Sigmoid colon (tissue), 6 donors: ENCODE measurements at regions not wholly inside any gene's neighbourhood (a gene's known extent, or its start where the extent isn't known, plus 50 kb on each side); places are given as distances from the start of the nearest gene placed in this dataset.

Experiments
- DNase-seq: peaks from one replicate; pipeline ENCODE4 v3.0.0-alpha.2; 2019
- H3K27ac ChIP-seq, 4 donors: fragments of 200-600 bp; sonication (generic); one replicate each; pipeline ENCODE4 v1.5.1; 2016 to 2019; ENCODE audit warnings: mild to moderate bottlenecking in 1 of 4
- H3K27me3 ChIP-seq, 3 donors: fragments of 200-600 bp; sonication (generic); one replicate each; pipeline ENCODE4 v1.5.1; 2019; ENCODE audit warnings: mild to moderate bottlenecking in 1 of 3
- H3K36me3 ChIP-seq, 4 donors: fragments of 200-600 bp; sonication (generic); one replicate each; pipeline ENCODE4 v1.5.1; 2016 to 2019
- H3K4me1 ChIP-seq, 4 donors: fragments of 200-600 bp; sonication (generic); one replicate each; pipeline ENCODE4 v1.5.1; 2017 to 2019
- H3K4me3 ChIP-seq, 4 donors: fragments of 200-600 bp; sonication (generic); one replicate each; pipeline ENCODE4 v1.5.1; 2017 to 2019; ENCODE audit warnings: mild to moderate bottlenecking in 2 of 4, moderate library complexity in 1 of 4
- H3K9me3 ChIP-seq, 4 donors: fragments of 200-600 bp in 3 of 4; sonication (generic) in 3 of 4; one replicate each; pipeline versions ENCODE4 v1.5.1 to v1.6.1; 2013 to 2019
- EP300 ChIP-seq, 4 donors: sonication (generic); formaldehyde crosslinking; IDR thresholded peaks; one replicate each; pipeline ENCODE4 v1.6.1; 2017; ENCODE audit warnings: antibody characterized with exemption in 4 of 4
- POLR2A ChIP-seq, 2 donors: fragments of 450-650 bp; IDR thresholded peaks; one replicate each; pipeline ENCODE4 v1.6.1; 2016; ENCODE audit warnings: antibody characterized with exemption in 2 of 2, mild to moderate bottlenecking in 2 of 2, moderate library complexity in 2 of 2
- POLR2AphosphoS5 ChIP-seq, 4 donors: sonication (generic); formaldehyde crosslinking; IDR thresholded peaks; one replicate each; pipeline ENCODE4 v1.6.1; 2017; ENCODE audit warnings: antibody characterized with exemption in 4 of 4
- WGBS, 2 donors: extraction: QIAGEN DNeasy Blood & Tissue Kit; methylation state at CpG; one replicate each; pipeline ENCODE4 v1.1.7; 2013; 5-methylcytosine and 5-hydroxymethylcytosine counted together
- intact Hi-C: fragments of 100-400 bp; cut with DNase I; formaldehyde crosslinking; loops from one replicate; pipeline ENCODE4 v1.15.1; 2023
- TF ChIP-seq, protein P1 (sequence below), 4 experiments: fragments of 450-650 bp in 3 of 4; fragments of 200-600 bp in 1 of 4; IDR thresholded peaks; one replicate each; pipeline ENCODE4 v1.5.1; 2016 to 2019; ENCODE audit warnings: antibody characterized with exemption in 4 of 4, mild to moderate bottlenecking in 3 of 4, moderate library complexity in 2 of 4
- donor health status: healthy with polysubstance abuse.
- donor health status: healthy.

DNA sequence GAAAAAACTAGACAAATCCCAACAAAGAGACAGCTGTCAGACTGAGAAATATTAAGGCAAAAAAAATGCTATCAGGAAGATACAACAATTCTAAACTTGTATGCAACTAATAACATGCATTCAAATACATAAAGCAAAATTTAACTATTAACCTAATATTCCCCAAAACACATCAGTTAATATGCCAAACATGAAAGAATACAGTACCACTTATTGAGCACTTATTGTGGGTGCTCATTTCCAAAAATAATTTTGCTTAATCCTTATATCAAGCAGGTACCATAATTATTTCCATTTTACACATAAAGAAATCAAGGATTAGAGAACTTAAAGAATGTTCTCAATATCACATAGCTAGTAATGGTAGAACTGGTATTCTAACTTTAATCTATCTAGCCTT is 67.7 kb upstream of the HMGXB4 start:
- intact Hi-C loops = no loop called here
- no peak for TF ChIP-seq POLR2A (IDR thresholded peaks at IDR 0.05)
- TF ChIP-seq EP300 (IDR thresholded peaks at IDR 0.05) = no peak
- TF ChIP-seq, protein P1, sequence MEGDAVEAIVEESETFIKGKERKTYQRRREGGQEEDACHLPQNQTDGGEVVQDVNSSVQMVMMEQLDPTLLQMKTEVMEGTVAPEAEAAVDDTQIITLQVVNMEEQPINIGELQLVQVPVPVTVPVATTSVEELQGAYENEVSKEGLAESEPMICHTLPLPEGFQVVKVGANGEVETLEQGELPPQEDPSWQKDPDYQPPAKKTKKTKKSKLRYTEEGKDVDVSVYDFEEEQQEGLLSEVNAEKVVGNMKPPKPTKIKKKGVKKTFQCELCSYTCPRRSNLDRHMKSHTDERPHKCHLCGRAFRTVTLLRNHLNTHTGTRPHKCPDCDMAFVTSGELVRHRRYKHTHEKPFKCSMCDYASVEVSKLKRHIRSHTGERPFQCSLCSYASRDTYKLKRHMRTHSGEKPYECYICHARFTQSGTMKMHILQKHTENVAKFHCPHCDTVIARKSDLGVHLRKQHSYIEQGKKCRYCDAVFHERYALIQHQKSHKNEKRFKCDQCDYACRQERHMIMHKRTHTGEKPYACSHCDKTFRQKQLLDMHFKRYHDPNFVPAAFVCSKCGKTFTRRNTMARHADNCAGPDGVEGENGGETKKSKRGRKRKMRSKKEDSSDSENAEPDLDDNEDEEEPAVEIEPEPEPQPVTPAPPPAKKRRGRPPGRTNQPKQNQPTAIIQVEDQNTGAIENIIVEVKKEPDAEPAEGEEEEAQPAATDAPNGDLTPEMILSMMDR (IDR thresholded peaks at IDR 0.05) = no peak
- no peak for TF ChIP-seq POLR2AphosphoS5 (IDR thresholded peaks at IDR 0.05)
- no peaks in the 10 kb centered on the region for H3K4me1 ChIP-seq
- peaks cover 0 to 8% (median 4%) of the 10 kb centered on the region in 4 donors for H3K9me3 ChIP-seq
- no peaks in the 10 kb centered on the region for H3K36me3 ChIP-seq
- no peak overlapping the region for H3K4me3 ChIP-seq
- no peak overlapping the region for H3K27ac ChIP-seq
- DNase-seq = no peak
- H3K27me3 ChIP-seq = no peaks in the 10 kb centered on the region

- H3K36me3 ChIP-seq = no peaks in the 10 kb centered on the region
- peaks cover 0 to 8% (median 4%) of the 10 kb centered on the region in 4 donors for H3K9me3 ChIP-seq
- TF ChIP-seq EP300 (IDR thresholded peaks at IDR 0.05) (no peak), POLR2AphosphoS5 (IDR thresholded peaks at IDR 0.05) (no peak), POLR2A (IDR thresholded peaks at IDR 0.05) (no peak)
- TF ChIP-seq, protein P1 (IDR thresholded peaks at IDR 0.05) = no peak
- no peaks in the 10 kb centered on the region for H3K4me1 ChIP-seq
- no peak overlapping the region for H3K4me3 ChIP-seq
- intact Hi-C loops = no loop called here
- peaks cover 0 to 5% (median 0%) of the 10 kb centered on the region in 3 donors for H3K27me3 ChIP-seq
- WGBS, 2 donors = 41 to 45% methylated on average over 2 of the region's 2 CpGs
- DNase-seq = no peak
- H3K27ac ChIP-seq = no peak overlapping the region
Observed at GRCh38 chr22:35191412-35191811, 65.9 kb upstream of the HMGXB4 start.

GRCh38 chr22:35192129-35192918 is 65.0 kb upstream of the HMGXB4 start:
- TF ChIP-seq, protein P1 (IDR thresholded peaks at IDR 0.05) = no peak
- TF ChIP-seq EP300 (IDR thresholded peaks at IDR 0.05) (no peak), POLR2AphosphoS5 (IDR thresholded peaks at IDR 0.05) (no peak)
- Histone ChIP-seq H3K27ac (no peak overlapping the region), H3K4me3 (no peak overlapping the region), H3K36me3 (no peaks in the 10 kb centered on the region), H3K27me3 (peaks cover 0 to 5% (median 0%) of the 10 kb centered on the region in 3 donors), H3K9me3 (peaks cover 0 to 8% (median 3%) of the 10 kb centered on the region in 4 donors), H3K4me1 (no peaks in the 10 kb centered on the region)
- DNase-seq = no peak
- intact Hi-C loops = no loop called here
- 76 to 79% methylated on average over 8 of the region's 8 CpGs for WGBS, 2 donors

- no peak for TF ChIP-seq POLR2A (IDR thresholded peaks at IDR 0.05)
- TF ChIP-seq EP300 (IDR thresholded peaks at IDR 0.05) = no peak
- TF ChIP-seq, protein P1 (IDR thresholded peaks at IDR 0.05) = no peak
- TF ChIP-seq POLR2AphosphoS5 (IDR thresholded peaks at IDR 0.05) = no peak
- 76 to 84% methylated on average over 15 of the region's 15 CpGs for WGBS, 2 donors
Observed at GRCh38 chr22:35195226-35195625, 62.1 kb upstream of the HMGXB4 start.

More at GRCh38 chr22:35195226-35195625, 62.1 kb upstream of the HMGXB4 start:
- Histone ChIP-seq H3K27ac (no peak overlapping the region), H3K27me3 (peaks cover 0 to 5% (median 0%) of the 10 kb centered on the region in 3 donors), H3K36me3 (no peaks in the 10 kb centered on the region), H3K4me3 (no peak overlapping the region), H3K4me1 (no peaks in the 10 kb centered on the region), H3K9me3 (no peaks in the 10 kb centered on the region)
- intact Hi-C loops = no loop called here
- no peak for DNase-seq
